Left lobe of liver (tissue), 2 donors: ENCODE measurements at regions not wholly inside any gene's neighbourhood (a gene's known extent, or its start where the extent isn't known, plus 50 kb on each side); places are given as distances from the start of the nearest gene placed in this dataset.
"Not testable (repeated sequence)": the region's sequence is repeated elsewhere in the genome, so short reads cannot be mapped to it uniquely, and the experiment has no call there.

ENCODE experiments used
- ATAC-seq: fragments of 200-7000 bp; cut with Tn5 transposase; one replicate; pipeline ENCODE4 v1.9.1; 2020; ENCODE audit warnings: mild to moderate bottlenecking, moderate library complexity
- DNase-seq: peaks from one replicate; pipeline ENCODE4 v3.0.0-alpha.2; 2020; ENCODE audit warnings: low spot score
- donor health status: DM: no; HTN: no; CAD: no; lungs with moderate emphysema.
- donor health status: DM: no; HTN: yes; CAD: no.

GRCh38 chr2:16227811-16228462, 287.6 kb downstream of the MYCN start:
- no peak for ATAC-seq
- no peak for DNase-seq

- ATAC-seq (no peak), DNase-seq (no peak)
These were observed 286.8 kb downstream of the MYCN start for GRCh38 chr2:16226943-16227664.

- DNase-seq (no peak), ATAC-seq (no peak)
These were observed 286.0 kb downstream of the MYCN start for GRCh38 chr2:16226381-16226780.

- ATAC-seq, result no peak
- DNase-seq, result no peak
These were observed 285.2 kb downstream of the MYCN start for GRCh38 chr2:16225545-16225944.

- ATAC-seq (no peak), DNase-seq (no peak)
These were observed 284.7 kb downstream of the MYCN start for GRCh38 chr2:16225071-16225470.

GRCh38 chr2:16224298-16225045, 284.1 kb downstream of the MYCN start:
- DNase-seq (no peak), ATAC-seq (no peak)

- ATAC-seq (no peak), DNase-seq (no peak)
These were observed 283.5 kb downstream of the MYCN start for GRCh38 chr2:16223841-16224177.

GRCh38 chr2:16223161-16223840, 283.0 kb downstream of the MYCN start:
- ATAC-seq (no peak), DNase-seq (no peak)

GRCh38 chr2:16222326-16222725, 282.0 kb downstream of the MYCN start:
- ATAC-seq (no peak), DNase-seq (no peak)

GRCh38 chr2:16221461-16222010, 281.2 kb downstream of the MYCN start:
- ATAC-seq (no peak), DNase-seq (no peak)

GRCh38 chr2:16219292-16219975, 279.1 kb downstream of the MYCN start:
- ATAC-seq (no peak), DNase-seq (no peak)

- ATAC-seq (peak; percentile 86), DNase-seq (no peak)
These were observed 278.3 kb downstream of the MYCN start for GRCh38 chr2:16218625-16219024.

- ATAC-seq (no peak), DNase-seq (no peak)
These were observed 277.8 kb downstream of the MYCN start for GRCh38 chr2:16218161-16218560.

- not testable (repeated sequence) for ATAC-seq, DNase-seq
These were observed 277.4 kb downstream of the MYCN start for GRCh38 chr2:16217741-16218140.

GRCh38 chr2:16217291-16217690, 276.9 kb downstream of the MYCN start:
- DNase-seq (no peak), ATAC-seq (no peak)

GRCh38 chr2:16216558-16216945, 276.2 kb downstream of the MYCN start:
- no peak for ATAC-seq
- no peak for DNase-seq

GRCh38 chr2:16215902-16216557, 275.7 kb downstream of the MYCN start:
- ATAC-seq (no peak), DNase-seq (no peak)

GRCh38 chr2:16214861-16215260, 274.5 kb downstream of the MYCN start:
- ATAC-seq, result no peak
- no peak for DNase-seq

- no peak for DNase-seq
These were observed 274.0 kb downstream of the MYCN start for GRCh38 chr2:16214391-16214790.

GRCh38 chr2:16212321-16212720, 272.0 kb downstream of the MYCN start:
- ATAC-seq (no peak), DNase-seq (no peak)

More at GRCh38 chr2:16214391-16214790, 274.0 kb downstream of the MYCN start:
- ATAC-seq, result no peak
